ENCODE measurements at regions not wholly inside any gene's neighbourhood (a gene's known extent, or its start where the extent isn't known, plus 50 kb on each side); places are given as distances from the start of the nearest gene placed in this dataset.

- DNase-seq (ENCODE audit: low read depth in 6 of 9, low spot score in 9 of 9) = no peak
- Histone ChIP-seq H3K27ac (ENCODE audit: low read depth in 1 of 2, low read length in 1 of 2) (no peak overlapping the region), H3K4me1 (ENCODE audit: control insufficient read depth in 2 of 2, insufficient read depth in 2 of 2, low read length in 2 of 2) (no peaks in the 10 kb centered on the region), H3K4me3 (ENCODE audit: low read length in 2 of 2) (no peak overlapping the region), H3K27me3 (ENCODE audit: control insufficient read depth in 2 of 2, insufficient read depth in 1 of 2, low read length in 1 of 2) (no peaks in the 10 kb centered on the region), H3K36me3 (ENCODE audit: control insufficient read depth in 2 of 2, insufficient read depth in 2 of 2, low read length in 1 of 2) (no peaks in the 10 kb centered on the region), H3K9me3 (ENCODE audit: control insufficient read depth in 2 of 2, insufficient read depth in 1 of 2, low read length in 1 of 2) (no peaks in the 10 kb centered on the region)
- 94% methylated on average over 13 of the region's 13 CpGs for WGBS
These were observed 50.9 kb downstream of the TNP1 start for GRCh38 chr2:216808805-216809425.

- no peak overlapping the region for H3K27ac ChIP-seq (ENCODE audit: low read depth in 1 of 2, low read length in 1 of 2)
- no peak overlapping the region for H3K4me3 ChIP-seq (ENCODE audit: low read length in 2 of 2)
- no peak for DNase-seq (ENCODE audit: low read depth in 6 of 9, low spot score in 9 of 9)
- no peaks in the 10 kb centered on the region for H3K9me3 ChIP-seq (ENCODE audit: control insufficient read depth in 2 of 2, insufficient read depth in 1 of 2, low read length in 1 of 2)
- WGBS = 95% methylated on average over 7 of the region's 7 CpGs
- H3K4me1 ChIP-seq (ENCODE audit: control insufficient read depth in 2 of 2, insufficient read depth in 2 of 2, low read length in 2 of 2) = no peaks in the 10 kb centered on the region
- no peaks in the 10 kb centered on the region for H3K36me3 ChIP-seq (ENCODE audit: control insufficient read depth in 2 of 2, insufficient read depth in 2 of 2, low read length in 1 of 2)
- no peaks in the 10 kb centered on the region for H3K27me3 ChIP-seq (ENCODE audit: control insufficient read depth in 2 of 2, insufficient read depth in 1 of 2, low read length in 1 of 2)
These were observed 52.0 kb downstream of the TNP1 start for GRCh38 chr2:216807857-216808272.

GRCh38 chr2:216804357-216805350, 55.2 kb downstream of the TNP1 start:
- H3K27ac ChIP-seq (ENCODE audit: low read depth in 1 of 2, low read length in 1 of 2) = no peak overlapping the region
- peaks cover 0 to 4% of the 10 kb centered on the region in 2 donors for H3K4me1 ChIP-seq (ENCODE audit: control insufficient read depth in 2 of 2, insufficient read depth in 2 of 2, low read length in 2 of 2)
- no peaks in the 10 kb centered on the region for H3K9me3 ChIP-seq (ENCODE audit: control insufficient read depth in 2 of 2, insufficient read depth in 1 of 2, low read length in 1 of 2)
- no peaks in the 10 kb centered on the region for H3K27me3 ChIP-seq (ENCODE audit: control insufficient read depth in 2 of 2, insufficient read depth in 1 of 2, low read length in 1 of 2)
- DNase-seq (ENCODE audit: low read depth in 6 of 9, low spot score in 9 of 9) = no peak
- H3K4me3 ChIP-seq (ENCODE audit: low read length in 2 of 2) = no peak overlapping the region
- no peaks in the 10 kb centered on the region for H3K36me3 ChIP-seq (ENCODE audit: control insufficient read depth in 2 of 2, insufficient read depth in 2 of 2, low read length in 1 of 2)
- WGBS = 97% methylated on average over 10 of the region's 10 CpGs

- H3K27me3 ChIP-seq (ENCODE audit: control insufficient read depth in 2 of 2, insufficient read depth in 1 of 2, low read length in 1 of 2) = no peaks in the 10 kb centered on the region
- no peak for DNase-seq (ENCODE audit: low read depth in 6 of 9, low spot score in 9 of 9)
- 85% methylated on average over 13 of the region's 13 CpGs for WGBS
- H3K27ac ChIP-seq (ENCODE audit: low read depth in 1 of 2, low read length in 1 of 2) = no peak overlapping the region
- peaks cover 0 to 4% of the 10 kb centered on the region in 2 donors for H3K4me1 ChIP-seq (ENCODE audit: control insufficient read depth in 2 of 2, insufficient read depth in 2 of 2, low read length in 2 of 2)
- no peak overlapping the region for H3K4me3 ChIP-seq (ENCODE audit: low read length in 2 of 2)
- H3K9me3 ChIP-seq (ENCODE audit: control insufficient read depth in 2 of 2, insufficient read depth in 1 of 2, low read length in 1 of 2) = no peaks in the 10 kb centered on the region
- no peaks in the 10 kb centered on the region for H3K36me3 ChIP-seq (ENCODE audit: control insufficient read depth in 2 of 2, insufficient read depth in 2 of 2, low read length in 1 of 2)
These were observed 56.1 kb downstream of the TNP1 start for GRCh38 chr2:216803791-216804190.

GRCh38 chr2:216802516-216803215, 57.2 kb downstream of the TNP1 start:
- no peaks in the 10 kb centered on the region for H3K27me3 ChIP-seq (ENCODE audit: control insufficient read depth in 2 of 2, insufficient read depth in 1 of 2, low read length in 1 of 2)
- DNase-seq (ENCODE audit: low read depth in 6 of 9, low spot score in 9 of 9) = no peak
- H3K27ac ChIP-seq (ENCODE audit: low read depth in 1 of 2, low read length in 1 of 2) = no peak overlapping the region
- H3K36me3 ChIP-seq (ENCODE audit: control insufficient read depth in 2 of 2, insufficient read depth in 2 of 2, low read length in 1 of 2) = no peaks in the 10 kb centered on the region
- H3K4me3 ChIP-seq (ENCODE audit: low read length in 2 of 2) = no peak overlapping the region
- 97% methylated on average over 10 of the region's 10 CpGs for WGBS
- peaks cover 0 to 4% of the 10 kb centered on the region in 2 donors for H3K4me1 ChIP-seq (ENCODE audit: control insufficient read depth in 2 of 2, insufficient read depth in 2 of 2, low read length in 2 of 2)
- H3K9me3 ChIP-seq (ENCODE audit: control insufficient read depth in 2 of 2, insufficient read depth in 1 of 2, low read length in 1 of 2) = no peaks in the 10 kb centered on the region

GRCh38 chr2:216800836-216801235, 59.0 kb downstream of the TNP1 start:
- WGBS = 89% methylated on average over 3 of the region's 3 CpGs
- Histone ChIP-seq H3K36me3 (ENCODE audit: control insufficient read depth in 2 of 2, insufficient read depth in 2 of 2, low read length in 1 of 2) (no peaks in the 10 kb centered on the region), H3K4me1 (ENCODE audit: control insufficient read depth in 2 of 2, insufficient read depth in 2 of 2, low read length in 2 of 2) (peaks cover 0 to 4% of the 10 kb centered on the region in 2 donors), H3K27ac (ENCODE audit: low read depth in 1 of 2, low read length in 1 of 2) (no peak overlapping the region), H3K27me3 (ENCODE audit: control insufficient read depth in 2 of 2, insufficient read depth in 1 of 2, low read length in 1 of 2) (no peaks in the 10 kb centered on the region), H3K4me3 (ENCODE audit: low read length in 2 of 2) (no peak overlapping the region), H3K9me3 (ENCODE audit: control insufficient read depth in 2 of 2, insufficient read depth in 1 of 2, low read length in 1 of 2) (no peaks in the 10 kb centered on the region)
- no peak for DNase-seq (ENCODE audit: low read depth in 6 of 9, low spot score in 9 of 9)

GRCh38 chr2:216799873-216800431, 59.9 kb downstream of the TNP1 start:
- no peaks in the 10 kb centered on the region for H3K27me3 ChIP-seq (ENCODE audit: control insufficient read depth in 2 of 2, insufficient read depth in 1 of 2, low read length in 1 of 2)
- no peaks in the 10 kb centered on the region for H3K9me3 ChIP-seq (ENCODE audit: control insufficient read depth in 2 of 2, insufficient read depth in 1 of 2, low read length in 1 of 2)
- H3K27ac ChIP-seq (ENCODE audit: low read depth in 1 of 2, low read length in 1 of 2) = no peak overlapping the region
- H3K36me3 ChIP-seq (ENCODE audit: control insufficient read depth in 2 of 2, insufficient read depth in 2 of 2, low read length in 1 of 2) = no peaks in the 10 kb centered on the region
- H3K4me1 ChIP-seq (ENCODE audit: control insufficient read depth in 2 of 2, insufficient read depth in 2 of 2, low read length in 2 of 2) = peaks cover 0 to 4% of the 10 kb centered on the region in 2 donors
- no peak overlapping the region for H3K4me3 ChIP-seq (ENCODE audit: low read length in 2 of 2)
- WGBS = 96% methylated on average over 3 of the region's 3 CpGs
- DNase-seq (ENCODE audit: low read depth in 6 of 9, low spot score in 9 of 9) = no peak

- Histone ChIP-seq H3K4me1 (ENCODE audit: control insufficient read depth in 2 of 2, insufficient read depth in 2 of 2, low read length in 2 of 2) (peaks cover 0 to under 1% of the 10 kb centered on the region in 2 donors), H3K9me3 (ENCODE audit: control insufficient read depth in 2 of 2, insufficient read depth in 1 of 2, low read length in 1 of 2) (no peaks in the 10 kb centered on the region), H3K36me3 (ENCODE audit: control insufficient read depth in 2 of 2, insufficient read depth in 2 of 2, low read length in 1 of 2) (no peaks in the 10 kb centered on the region), H3K27ac (ENCODE audit: low read depth in 1 of 2, low read length in 1 of 2) (no peak overlapping the region), H3K4me3 (ENCODE audit: low read length in 2 of 2) (no peak overlapping the region), H3K27me3 (ENCODE audit: control insufficient read depth in 2 of 2, insufficient read depth in 1 of 2, low read length in 1 of 2) (no peaks in the 10 kb centered on the region)
- no peak for DNase-seq (ENCODE audit: low read depth in 6 of 9, low spot score in 9 of 9)
- 98% methylated on average over 10 of the region's 10 CpGs for WGBS
These were observed 63.6 kb downstream of the TNP1 start for GRCh38 chr2:216796115-216796840.
